D341Med (cell line): ENCODE measurements at regions not wholly inside any gene's neighbourhood (a gene's known extent, or its start where the extent isn't known, plus 50 kb on each side); places are given as distances from the start of the nearest gene placed in this dataset.

Source experiments
- DNase-seq: peaks from one replicate; pipeline ENCODE4 v3.0.0; 2012; ENCODE audit warnings: low spot score

- DNase-seq: no peak
These were observed 158.9 kb downstream of the TMX1 start for GRCh38 chr14:51398898-51399297.

GRCh38 chr14:51400139-51400538, 160.1 kb downstream of the TMX1 start:
- no peak for DNase-seq

GRCh38 chr14:51401272-51401671, 161.2 kb downstream of the TMX1 start:
- no peak for DNase-seq

- no peak for DNase-seq
These were observed 161.7 kb downstream of the TMX1 start for GRCh38 chr14:51401756-51402155.

GRCh38 chr14:51410897-51411296, 170.8 kb downstream of the TMX1 start:
- DNase-seq: no peak

- DNase-seq: no peak
These were observed 179.6 kb downstream of the TMX1 start for GRCh38 chr14:51419685-51420084.

- DNase-seq: no peak
These were observed 182.7 kb downstream of the TMX1 start for GRCh38 chr14:51422704-51423103.

GRCh38 chr14:51424041-51424440, 184.0 kb downstream of the TMX1 start:
- no peak for DNase-seq

GRCh38 chr14:51424561-51425251, 184.7 kb downstream of the TMX1 start:
- DNase-seq: no peak

GRCh38 chr14:51428981-51429380, 188.9 kb downstream of the TMX1 start:
- DNase-seq: no peak

- no peak for DNase-seq
These were observed 190.0 kb downstream of the TMX1 start for GRCh38 chr14:51430079-51430478.

- DNase-seq: no peak
These were observed 190.6 kb downstream of the TMX1 start for GRCh38 chr14:51430633-51431032.

- no peak for DNase-seq
These were observed 191.1 kb downstream of the TMX1 start for GRCh38 chr14:51431033-51431709.

- DNase-seq: no peak
These were observed 191.7 kb downstream of the TMX1 start for GRCh38 chr14:51431741-51432140.

GRCh38 chr14:51432302-51432948, 192.4 kb downstream of the TMX1 start:
- DNase-seq: no peak

GRCh38 chr14:51436630-51437029, 196.6 kb downstream of the TMX1 start:
- DNase-seq: no peak

- DNase-seq: no peak
These were observed 199.8 kb downstream of the TMX1 start for GRCh38 chr14:51439896-51440295.

- DNase-seq: no peak
These were observed 201.0 kb downstream of the TMX1 start for GRCh38 chr14:51441001-51441400.

- DNase-seq: no peak
These were observed 202.6 kb downstream of the TMX1 start for GRCh38 chr14:51442513-51443175.

- no peak for DNase-seq
These were observed 203.4 kb downstream of the TMX1 start for GRCh38 chr14:51443195-51444018.

- DNase-seq: no peak
These were observed 204.4 kb downstream of the TMX1 start for GRCh38 chr14:51444353-51445000.
